ENCODE measurements at regions not wholly inside any gene's neighbourhood (a gene's known extent, or its start where the extent isn't known, plus 50 kb on each side); places are given as distances from the start of the nearest gene placed in this dataset.

- no peak for DNase-seq
- Histone ChIP-seq H3K79me2 (ENCODE audit: insufficient read depth, low read length) (no peaks in the 10 kb centered on the region), H2BK12ac (ENCODE audit: insufficient read length, low read depth, low read length) (no peak overlapping the region), H2AK5ac (ENCODE audit: insufficient read length, low read length) (no peak overlapping the region), H3K4me2 (ENCODE audit: insufficient read depth, insufficient read length, low read length) (no peak overlapping the region), H3K14ac (ENCODE audit: insufficient read depth, low read length) (no peak overlapping the region; the same call in 1 of the 2 replicates), H3K23me2 (ENCODE audit: insufficient read length, low read depth, low read length, poor library complexity, severe bottlenecking) (no peaks in the 10 kb centered on the region), H3K9ac (ENCODE audit: extremely low read depth, insufficient read length, low read length) (no peak overlapping the region), H4K20me1 (ENCODE audit: control insufficient read depth, insufficient read depth, insufficient read length) (no peaks in the 10 kb centered on the region), H3K79me1 (ENCODE audit: insufficient read depth, low read depth, low read length, poor library complexity, severe bottlenecking) (no peaks in the 10 kb centered on the region), H2BK20ac (ENCODE audit: low read depth, low read length, poor library complexity, severe bottlenecking) (no peak overlapping the region), H4K91ac (ENCODE audit: insufficient read length, low read depth, low read length) (no peak overlapping the region), H3K4me1 (ENCODE audit: insufficient read depth, low read length) (no peaks in the 10 kb centered on the region), H3K18ac (ENCODE audit: insufficient read length, low read depth, low read length) (no peak overlapping the region), H3K9me3 (ENCODE audit: control insufficient read depth, low read depth, low read length) (no peaks in the 10 kb centered on the region), H2AFZ (ENCODE audit: low read length) (no peak overlapping the region), H3T11ph (ENCODE audit: low read length) (no peak overlapping the region), H3K56ac (ENCODE audit: insufficient read length, low read depth, low read length) (no peak overlapping the region), H2BK5ac (ENCODE audit: insufficient read length, low read length) (no peak overlapping the region), H2BK15ac (ENCODE audit: low read depth, low read length) (no peak overlapping the region), H3K4ac (ENCODE audit: low read depth, low read length) (no peak overlapping the region), H3K23ac (ENCODE audit: insufficient read length, low read depth, low read length) (no peak overlapping the region), H4K8ac (replicated peaks; ENCODE audit: insufficient read length, low read depth, low read length) (no peak overlapping the region), H2BK120ac (ENCODE audit: low read depth, low read length, poor library complexity, severe bottlenecking) (no peak overlapping the region), H4K5ac (ENCODE audit: insufficient read length, low read depth, low read length) (no peak overlapping the region), H3K27ac (ENCODE audit: insufficient read length, low read depth, low read length) (no peak overlapping the region), H3K27me3 (ENCODE audit: insufficient read depth, low read length) (no peaks in the 10 kb centered on the region)
- no peaks in the 10 kb centered on the region; the same call in 1 of the 2 replicates for H3K27me3 Mint-ChIP-seq (ENCODE audit: low read depth)
- no peaks in the 10 kb centered on the region for H3K36me3 Mint-ChIP-seq (ENCODE audit: insufficient read depth in 1 of 3, low read depth in 3 of 3)
- H3K4me3 Mint-ChIP-seq, result no peak overlapping the region
- TF ChIP-seq, protein P1, sequence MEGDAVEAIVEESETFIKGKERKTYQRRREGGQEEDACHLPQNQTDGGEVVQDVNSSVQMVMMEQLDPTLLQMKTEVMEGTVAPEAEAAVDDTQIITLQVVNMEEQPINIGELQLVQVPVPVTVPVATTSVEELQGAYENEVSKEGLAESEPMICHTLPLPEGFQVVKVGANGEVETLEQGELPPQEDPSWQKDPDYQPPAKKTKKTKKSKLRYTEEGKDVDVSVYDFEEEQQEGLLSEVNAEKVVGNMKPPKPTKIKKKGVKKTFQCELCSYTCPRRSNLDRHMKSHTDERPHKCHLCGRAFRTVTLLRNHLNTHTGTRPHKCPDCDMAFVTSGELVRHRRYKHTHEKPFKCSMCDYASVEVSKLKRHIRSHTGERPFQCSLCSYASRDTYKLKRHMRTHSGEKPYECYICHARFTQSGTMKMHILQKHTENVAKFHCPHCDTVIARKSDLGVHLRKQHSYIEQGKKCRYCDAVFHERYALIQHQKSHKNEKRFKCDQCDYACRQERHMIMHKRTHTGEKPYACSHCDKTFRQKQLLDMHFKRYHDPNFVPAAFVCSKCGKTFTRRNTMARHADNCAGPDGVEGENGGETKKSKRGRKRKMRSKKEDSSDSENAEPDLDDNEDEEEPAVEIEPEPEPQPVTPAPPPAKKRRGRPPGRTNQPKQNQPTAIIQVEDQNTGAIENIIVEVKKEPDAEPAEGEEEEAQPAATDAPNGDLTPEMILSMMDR (conservative IDR thresholded peaks at IDR 0.05), result no peak
- peaks cover 4 to 11% of the 10 kb centered on the region in 2 experiments; a peak in 2 of 4 replicates for H3K4me1 Mint-ChIP-seq
- H3K27ac Mint-ChIP-seq, result no peak overlapping the region
- no peaks in the 10 kb centered on the region for H3K9me3 Mint-ChIP-seq
Observed at GRCh38 chr10:131444286-131444685, 132.8 kb upstream of the TCERG1L start.
